ENCODE measurements at regions not wholly inside any gene's neighbourhood (a gene's known extent, or its start where the extent isn't known, plus 50 kb on each side); places are given as distances from the start of the nearest gene placed in this dataset.

- TF ChIP-seq, protein P1, sequence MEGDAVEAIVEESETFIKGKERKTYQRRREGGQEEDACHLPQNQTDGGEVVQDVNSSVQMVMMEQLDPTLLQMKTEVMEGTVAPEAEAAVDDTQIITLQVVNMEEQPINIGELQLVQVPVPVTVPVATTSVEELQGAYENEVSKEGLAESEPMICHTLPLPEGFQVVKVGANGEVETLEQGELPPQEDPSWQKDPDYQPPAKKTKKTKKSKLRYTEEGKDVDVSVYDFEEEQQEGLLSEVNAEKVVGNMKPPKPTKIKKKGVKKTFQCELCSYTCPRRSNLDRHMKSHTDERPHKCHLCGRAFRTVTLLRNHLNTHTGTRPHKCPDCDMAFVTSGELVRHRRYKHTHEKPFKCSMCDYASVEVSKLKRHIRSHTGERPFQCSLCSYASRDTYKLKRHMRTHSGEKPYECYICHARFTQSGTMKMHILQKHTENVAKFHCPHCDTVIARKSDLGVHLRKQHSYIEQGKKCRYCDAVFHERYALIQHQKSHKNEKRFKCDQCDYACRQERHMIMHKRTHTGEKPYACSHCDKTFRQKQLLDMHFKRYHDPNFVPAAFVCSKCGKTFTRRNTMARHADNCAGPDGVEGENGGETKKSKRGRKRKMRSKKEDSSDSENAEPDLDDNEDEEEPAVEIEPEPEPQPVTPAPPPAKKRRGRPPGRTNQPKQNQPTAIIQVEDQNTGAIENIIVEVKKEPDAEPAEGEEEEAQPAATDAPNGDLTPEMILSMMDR (CRISPR knock-in tag; IDR thresholded peaks at IDR 0.05): no peak
- TF ChIP-seq PBX3 (CRISPR knock-in tag; IDR thresholded peaks at IDR 0.05; ENCODE audit: borderline replicate concordance): no peak
- no peak for TF ChIP-seq NCOR1 (IDR thresholded peaks at IDR 0.05; ENCODE audit: borderline replicate concordance, low read length)
- TF ChIP-seq ZNF292 (CRISPR knock-in tag; IDR thresholded peaks at IDR 0.05; ENCODE audit: borderline replicate concordance, low read depth): no peak
- no peak for TF ChIP-seq MYC (CRISPR knock-in tag; IDR thresholded peaks at IDR 0.05; ENCODE audit: borderline replicate concordance)
- TF ChIP-seq ZNF101 (CRISPR knock-in tag; IDR thresholded peaks at IDR 0.05; ENCODE audit: borderline replicate concordance, low read depth): no peak
- no peak for TF ChIP-seq ZNF335 (CRISPR knock-in tag; IDR thresholded peaks at IDR 0.05)
- TF ChIP-seq MZF1 (CRISPR knock-in tag; IDR thresholded peaks at IDR 0.05; ENCODE audit: borderline replicate concordance): no peak
Observed at GRCh38 chr14:58699681-58700205, 62.0 kb downstream of the DACT1 start.

Data from HepG2 (cell line).